Peyer's patch (tissue), 4 donors: ENCODE measurements at regions not wholly inside any gene's neighbourhood (a gene's known extent, or its start where the extent isn't known, plus 50 kb on each side); places are given as distances from the start of the nearest gene placed in this dataset.
A peak's percentile ranks its signal among the peaks of the same experiment; 100 is the strongest.

Experiments used
- DNase-seq, 3 donors: peaks; one replicate each; pipeline ENCODE4 v3.0.0-alpha.2; 2017 to 2019
- H3K27ac ChIP-seq, 4 donors: fragments of 200-600 bp; sonication (generic); one replicate each; pipeline ENCODE4 v1.5.1; 2016 to 2019
- H3K27me3 ChIP-seq, 2 donors: fragments of 200-600 bp; sonication (generic); one replicate each; pipeline ENCODE4 v1.5.1; 2019
- H3K36me3 ChIP-seq, 3 donors: fragments of 200-600 bp; sonication (generic); one replicate each; pipeline ENCODE4 v1.5.1; 2016 to 2019
- H3K4me1 ChIP-seq, 4 donors: fragments of 200-600 bp; sonication (generic); one replicate each; pipeline ENCODE4 v1.5.1; 2016 to 2019
- H3K4me3 ChIP-seq, 4 donors: fragments of 200-600 bp; sonication (generic); 1 replicate in 3 of 4; 2 replicates in 1 of 4; pipeline ENCODE4 v1.5.1; 2016 to 2019; ENCODE audit warnings: mild to moderate bottlenecking in 1 of 4
- H3K9me3 ChIP-seq, 4 donors: fragments of 200-600 bp; sonication (generic); one replicate each; pipeline ENCODE4 v1.5.1; 2016 to 2019; ENCODE audit warnings: mild to moderate bottlenecking in 1 of 4
- CTCF ChIP-seq, 6 experiments: fragments of 450-650 bp in 4 of 6; fragments of 200-600 bp in 2 of 6; sonication (generic) in 1 of 6; IDR thresholded peaks; one replicate each; pipeline ENCODE4 v1.5.1; 2017 to 2019; ENCODE audit warnings: antibody characterized with exemption in 6 of 6, mild to moderate bottlenecking in 3 of 6, moderate library complexity in 1 of 6
- POLR2A ChIP-seq, 2 donors: fragments of 450-650 bp; IDR thresholded peaks; one replicate each; pipeline ENCODE4 v1.5.1; 2017; ENCODE audit warnings: antibody characterized with exemption in 2 of 2, mild to moderate bottlenecking in 2 of 2, moderate library complexity in 2 of 2

GRCh38 chr1:93810316-93810715, 68.7 kb downstream of the DNTTIP2 start:
- Histone ChIP-seq H3K27ac (no peak overlapping the region), H3K27me3 (no peaks in the 10 kb centered on the region)

GRCh38 chr1:93808871-93809270, 70.1 kb downstream of the DNTTIP2 start:
- Histone ChIP-seq H3K9me3 (no peaks in the 10 kb centered on the region), H3K27me3 (no peaks in the 10 kb centered on the region), H3K4me1 (no peaks in the 10 kb centered on the region), H3K36me3 (no peaks in the 10 kb centered on the region), H3K27ac (no peak overlapping the region), H3K4me3 (no peak overlapping the region)
- no peak for TF ChIP-seq POLR2A (IDR thresholded peaks at IDR 0.05)
- no peak for TF ChIP-seq CTCF (IDR thresholded peaks at IDR 0.05)
- no peak for DNase-seq

More at GRCh38 chr1:93810316-93810715, 68.7 kb downstream of the DNTTIP2 start:
- no peak for DNase-seq
- H3K4me1 ChIP-seq, result no peaks in the 10 kb centered on the region
- no peaks in the 10 kb centered on the region for H3K9me3 ChIP-seq
- no peaks in the 10 kb centered on the region for H3K36me3 ChIP-seq
- no peak overlapping the region for H3K4me3 ChIP-seq
- TF ChIP-seq POLR2A (IDR thresholded peaks at IDR 0.05), result no peak

GRCh38 chr1:93807311-93807930, 71.6 kb downstream of the DNTTIP2 start:
- H3K4me1 ChIP-seq, result no peaks in the 10 kb centered on the region
- TF ChIP-seq POLR2A (IDR thresholded peaks at IDR 0.05) (no peak), CTCF (IDR thresholded peaks at IDR 0.05) (no peak)
- no peaks in the 10 kb centered on the region for H3K27me3 ChIP-seq
- H3K4me3 ChIP-seq, result no peak overlapping the region
- no peak overlapping the region for H3K27ac ChIP-seq
- no peak for DNase-seq
- no peaks in the 10 kb centered on the region for H3K36me3 ChIP-seq
- H3K9me3 ChIP-seq, result no peaks in the 10 kb centered on the region

GRCh38 chr1:93805027-93805610, 73.9 kb downstream of the DNTTIP2 start:
- Histone ChIP-seq H3K27me3 (no peaks in the 10 kb centered on the region), H3K4me1 (no peaks in the 10 kb centered on the region), H3K27ac (no peak overlapping the region), H3K36me3 (no peaks in the 10 kb centered on the region), H3K9me3 (no peaks in the 10 kb centered on the region), H3K4me3 (no peak overlapping the region)
- TF ChIP-seq POLR2A (IDR thresholded peaks at IDR 0.05) (no peak), CTCF (IDR thresholded peaks at IDR 0.05) (no peak)
- DNase-seq, result no peak

GRCh38 chr1:93804412-93804811, 74.6 kb downstream of the DNTTIP2 start:
- H3K4me3 ChIP-seq, result no peak overlapping the region
- no peak for DNase-seq
- H3K36me3 ChIP-seq, result no peaks in the 10 kb centered on the region
- TF ChIP-seq POLR2A (IDR thresholded peaks at IDR 0.05), result no peak
- no peak for TF ChIP-seq CTCF (IDR thresholded peaks at IDR 0.05)
- H3K9me3 ChIP-seq, result no peaks in the 10 kb centered on the region
- no peaks in the 10 kb centered on the region for H3K4me1 ChIP-seq
- H3K27ac ChIP-seq, result peak overlapping the region in 1 of 4 donors; percentile 10
- H3K27me3 ChIP-seq, result no peaks in the 10 kb centered on the region

- TF ChIP-seq CTCF (IDR thresholded peaks at IDR 0.05) (no peak), POLR2A (IDR thresholded peaks at IDR 0.05) (no peak)
- Histone ChIP-seq H3K27ac (no peak overlapping the region), H3K27me3 (no peaks in the 10 kb centered on the region), H3K4me3 (no peak overlapping the region), H3K36me3 (no peaks in the 10 kb centered on the region), H3K9me3 (no peaks in the 10 kb centered on the region), H3K4me1 (no peaks in the 10 kb centered on the region)
- DNase-seq, result no peak
Measured at GRCh38 chr1:93801471-93801870, 77.5 kb downstream of the DNTTIP2 start.
